PC-9 (cell line): ENCODE measurements at regions not wholly inside any gene's neighbourhood (a gene's known extent, or its start where the extent isn't known, plus 50 kb on each side); places are given as distances from the start of the nearest gene placed in this dataset.

Source experiments
- BruUV-seq: library from RNA; stranded (reverse); fragments of 400-500 nt; replicated peaks from 2 replicates; lab custom pipeline; 2021; lab: Mats Ljungman, UMichigan
- CTCF ChIA-PET: fragments of 300-600 bp; sonication (Branson Sonifier 250); formaldehyde crosslinking; loops from one replicate; lab custom pipeline; 2022; ENCODE audit warnings: antibody characterized with exemption; lab: Charles Lee
- POLR2A ChIA-PET: fragments of 300-600 bp; sonication (Branson Sonifier 250); formaldehyde crosslinking; loops from one replicate; lab custom pipeline; 2022; ENCODE audit warnings: antibody characterized with exemption; ENCODE audit not compliant: unreplicated experiment; lab: Charles Lee
- DNase-seq, 2 experiments: peaks; one replicate each; pipeline versions ENCODE4 v3.0.0 to v3.0.0-alpha.2; 2015 to 2022; ENCODE audit warnings: mixed read lengths in 1 of 2
- H2AFZ ChIP-seq: fragments of 200-600 bp; sonication (generic); 2 replicates; pipeline ENCODE4 v1.8.1; 2017; ENCODE audit warnings: antibody characterized with exemption
- H3F3A ChIP-seq: fragments of 200-600 bp; sonication (generic); 2 replicates; pipeline ENCODE4 v1.8.1; 2017; ENCODE audit warnings: antibody characterized with exemption, mild to moderate bottlenecking, low read depth; ENCODE audit not compliant: insufficient read depth
- H3K27ac ChIP-seq: fragments of 200-600 bp; sonication (generic); 2 replicates; pipeline ENCODE4 v1.6.1; 2016; ENCODE audit warnings: mixed run types
- H3K27me3 ChIP-seq: fragments of 200-600 bp; sonication (generic); 2 replicates; pipeline ENCODE4 v1.6.1; 2016; ENCODE audit warnings: low read depth, mixed run types; ENCODE audit not compliant: insufficient read depth
- H3K36me3 ChIP-seq: fragments of 200-600 bp; sonication (generic); 2 replicates; pipeline ENCODE4 v1.6.1; 2016; ENCODE audit warnings: low read depth, mixed run types
- H3K4me1 ChIP-seq: fragments of 200-600 bp; sonication (generic); replicated peaks from 2 replicates; pipeline ENCODE4 v1.6.1; 2016; ENCODE audit warnings: mixed run types; ENCODE audit not compliant: insufficient read depth
- H3K4me2 ChIP-seq: fragments of 200-600 bp; sonication (generic); 2 replicates; pipeline ENCODE4 v1.6.1; 2017; ENCODE audit warnings: mixed run types
- H3K4me3 ChIP-seq: fragments of 200-600 bp; sonication (generic); 2 replicates; pipeline ENCODE4 v1.6.1; 2016; ENCODE audit warnings: mixed run types
- H3K79me2 ChIP-seq: fragments of 200-600 bp; sonication (generic); 2 replicates; pipeline ENCODE4 v1.6.1; 2017; ENCODE audit warnings: low read depth, mixed run types
- H3K9me2 ChIP-seq: fragments of 200-600 bp; sonication (generic); 2 replicates; pipeline ENCODE4 v1.8.1; 2017; ENCODE audit warnings: mild to moderate bottlenecking; ENCODE audit not compliant: insufficient read depth
- H3K9me3 ChIP-seq: fragments of 200-600 bp; sonication (generic); 2 replicates; pipeline ENCODE4 v1.8.1; 2016; ENCODE audit warnings: low read depth; ENCODE audit not compliant: insufficient read depth
- H4K20me1 ChIP-seq: fragments of 200-600 bp; sonication (generic); 2 replicates; pipeline ENCODE4 v1.8.1; 2017; ENCODE audit not compliant: insufficient read depth
- EZH2 ChIP-seq: fragments of 200-600 bp; sonication (generic); IDR thresholded peaks from 2 replicates; pipeline ENCODE4 v1.8.0; 2017; ENCODE audit warnings: antibody characterized with exemption, low read depth
- intact Hi-C: fragments of 100-400 bp; cut with micrococcal nuclease; formaldehyde crosslinking; loops from one replicate; pipeline ENCODE4 v1.10.0; 2022; ENCODE audit not compliant: unreplicated experiment
- TF ChIP-seq, protein P1 (sequence below): fragments of 200-600 bp; sonication (generic); conservative IDR thresholded peaks from 2 replicates; pipeline ENCODE4 v1.6.1; 2017; ENCODE audit warnings: mixed run types, antibody characterized with exemption, mild to moderate bottlenecking, moderate library complexity

DNA sequence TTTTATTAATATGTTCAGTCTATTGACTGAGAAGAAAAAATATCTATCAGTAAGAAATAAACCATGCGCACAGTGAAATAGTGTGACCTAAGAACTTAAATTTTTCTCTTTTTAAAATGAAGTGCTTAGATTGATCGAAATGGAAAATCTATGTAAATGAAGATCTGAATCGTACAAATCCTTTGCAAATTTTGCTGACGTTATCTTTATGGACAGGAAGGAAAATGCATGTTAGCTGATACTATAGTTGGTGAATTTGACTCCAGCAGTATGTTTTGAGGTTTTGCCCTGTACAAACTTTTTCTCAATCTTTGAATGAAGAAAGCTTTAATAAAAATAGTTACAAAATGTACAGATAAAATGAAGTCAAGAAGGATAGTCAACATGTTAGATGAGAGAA lies 82.9 kb downstream of the NRN1 start:
- no TSS peak for BruUV-seq
- Histone ChIP-seq H3K4me3 (no peak overlapping the region), H3K79me2 (no peaks in the 10 kb centered on the region), H3K9me3 (no peaks in the 10 kb centered on the region), H3F3A (no peaks in the 10 kb centered on the region), H2AFZ (no peak overlapping the region), H4K20me1 (no peaks in the 10 kb centered on the region), H3K9me2 (no peaks in the 10 kb centered on the region), H3K4me2 (no peak overlapping the region), H3K4me1 (no peaks in the 10 kb centered on the region), H3K27me3 (no peaks in the 10 kb centered on the region), H3K36me3 (no peaks in the 10 kb centered on the region), H3K27ac (no peak overlapping the region)
- CTCF ChIA-PET, result no interaction called here
- TF ChIP-seq EZH2, result no peak
- intact Hi-C loops, result no loop called here
- DNase-seq, result no peak
- POLR2A ChIA-PET, result no interaction called here

DNA sequence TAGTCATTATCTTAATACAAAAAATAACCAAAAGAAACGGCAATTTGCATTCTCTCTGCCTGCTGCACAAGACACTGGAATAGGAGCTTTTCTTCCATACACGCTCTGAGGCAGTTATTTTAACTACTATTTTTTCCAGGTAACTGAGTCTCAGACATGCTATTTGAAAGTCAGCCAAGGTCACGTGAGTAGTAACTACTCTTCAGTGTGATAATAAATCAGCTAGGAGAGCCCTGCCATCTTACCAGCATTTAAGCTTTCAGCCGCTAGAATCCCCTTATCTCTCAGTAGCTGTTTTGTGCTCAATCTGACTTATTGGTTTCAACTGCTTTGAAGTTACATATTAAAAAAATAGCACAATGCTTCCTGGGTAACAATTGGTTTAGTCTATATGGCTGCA lies 84.5 kb downstream of the NRN1 start:
- ChIA-PET POLR2A (no interaction called here), CTCF (no interaction called here)
- no peaks in the 10 kb centered on the region for H4K20me1 ChIP-seq
- H3K4me2 ChIP-seq, result no peak overlapping the region
- H3K9me2 ChIP-seq, result no peaks in the 10 kb centered on the region
- no peak overlapping the region for H3K4me3 ChIP-seq
- H3K36me3 ChIP-seq, result no peaks in the 10 kb centered on the region
- no peaks in the 10 kb centered on the region for H3K79me2 ChIP-seq
- no peaks in the 10 kb centered on the region for H3K4me1 ChIP-seq
- intact Hi-C loops, result no loop called here
- H3F3A ChIP-seq, result no peaks in the 10 kb centered on the region
- H3K27ac ChIP-seq, result no peak overlapping the region
- no peak for DNase-seq
- no TSS peak for BruUV-seq
- TF ChIP-seq EZH2, result no peak
- TF ChIP-seq, protein P1, sequence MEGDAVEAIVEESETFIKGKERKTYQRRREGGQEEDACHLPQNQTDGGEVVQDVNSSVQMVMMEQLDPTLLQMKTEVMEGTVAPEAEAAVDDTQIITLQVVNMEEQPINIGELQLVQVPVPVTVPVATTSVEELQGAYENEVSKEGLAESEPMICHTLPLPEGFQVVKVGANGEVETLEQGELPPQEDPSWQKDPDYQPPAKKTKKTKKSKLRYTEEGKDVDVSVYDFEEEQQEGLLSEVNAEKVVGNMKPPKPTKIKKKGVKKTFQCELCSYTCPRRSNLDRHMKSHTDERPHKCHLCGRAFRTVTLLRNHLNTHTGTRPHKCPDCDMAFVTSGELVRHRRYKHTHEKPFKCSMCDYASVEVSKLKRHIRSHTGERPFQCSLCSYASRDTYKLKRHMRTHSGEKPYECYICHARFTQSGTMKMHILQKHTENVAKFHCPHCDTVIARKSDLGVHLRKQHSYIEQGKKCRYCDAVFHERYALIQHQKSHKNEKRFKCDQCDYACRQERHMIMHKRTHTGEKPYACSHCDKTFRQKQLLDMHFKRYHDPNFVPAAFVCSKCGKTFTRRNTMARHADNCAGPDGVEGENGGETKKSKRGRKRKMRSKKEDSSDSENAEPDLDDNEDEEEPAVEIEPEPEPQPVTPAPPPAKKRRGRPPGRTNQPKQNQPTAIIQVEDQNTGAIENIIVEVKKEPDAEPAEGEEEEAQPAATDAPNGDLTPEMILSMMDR, result no peak
- H2AFZ ChIP-seq, result no peak overlapping the region
- no peaks in the 10 kb centered on the region for H3K27me3 ChIP-seq
- no peaks in the 10 kb centered on the region for H3K9me3 ChIP-seq

DNA sequence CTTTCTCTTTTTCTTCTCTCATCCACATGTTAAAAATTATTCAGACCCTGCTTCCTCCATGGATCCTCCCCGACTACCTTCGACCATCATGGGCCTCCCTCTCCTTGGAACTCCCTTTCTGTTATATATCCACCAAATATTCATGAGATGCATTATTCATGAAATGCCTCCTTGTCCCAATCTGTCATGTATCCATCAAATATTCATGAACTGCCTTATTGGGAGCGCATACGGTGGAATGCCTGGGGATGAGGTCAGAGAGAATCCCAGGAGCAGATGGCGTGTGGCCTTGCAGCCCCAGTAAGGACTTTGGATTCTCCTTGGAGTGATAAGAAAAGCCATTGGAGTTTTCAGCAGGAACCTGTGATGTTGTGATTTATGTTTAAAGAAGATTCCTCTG lies 97.0 kb downstream of the NRN1 start:
- no peaks in the 10 kb centered on the region for H3F3A ChIP-seq
- H3K4me2 ChIP-seq, result no peak overlapping the region
- H3K4me1 ChIP-seq, result no peaks in the 10 kb centered on the region
- no peak overlapping the region for H2AFZ ChIP-seq
- no peak for DNase-seq
- POLR2A ChIA-PET, result no interaction called here
- CTCF ChIA-PET, result no interaction called here
- H3K79me2 ChIP-seq, result no peaks in the 10 kb centered on the region
- H3K4me3 ChIP-seq, result no peak overlapping the region
- no peaks in the 10 kb centered on the region for H3K9me2 ChIP-seq
- no peaks in the 10 kb centered on the region for H3K9me3 ChIP-seq
- no peaks in the 10 kb centered on the region for H4K20me1 ChIP-seq
- no peaks in the 10 kb centered on the region for H3K27me3 ChIP-seq
- H3K27ac ChIP-seq, result no peak overlapping the region
- intact Hi-C loops, result no loop called here
- TF ChIP-seq EZH2, result no peak
- TF ChIP-seq, protein P1, result no peak
- BruUV-seq, result no TSS peak
- H3K36me3 ChIP-seq, result no peaks in the 10 kb centered on the region

DNA sequence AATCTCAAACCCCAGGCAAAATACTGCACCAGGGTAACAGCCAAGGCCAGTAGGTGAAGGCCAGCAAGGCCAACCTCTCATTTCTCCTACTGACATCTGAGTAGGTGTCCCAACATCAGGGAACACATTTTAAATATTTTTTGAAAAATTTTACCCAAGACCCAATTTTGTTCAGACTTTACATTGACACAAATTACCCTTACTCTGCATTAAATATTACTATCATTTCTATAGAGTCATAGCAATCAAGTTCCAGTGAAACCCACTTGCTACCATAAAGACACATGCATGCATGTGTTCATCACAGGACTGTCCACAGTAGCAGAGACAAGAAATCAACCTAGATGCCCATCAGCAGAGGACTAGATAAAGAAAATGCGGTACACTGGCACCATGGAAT lies 99.9 kb downstream of the NRN1 start:
- POLR2A ChIA-PET, result no interaction called here

More for the DNA sequence above, 99.9 kb downstream of the NRN1 start:
- Histone ChIP-seq H3K9me2 (no peaks in the 10 kb centered on the region), H3K4me2 (no peak overlapping the region), H2AFZ (no peak overlapping the region), H3K9me3 (no peaks in the 10 kb centered on the region), H3K4me3 (no peak overlapping the region), H3F3A (no peaks in the 10 kb centered on the region), H4K20me1 (no peaks in the 10 kb centered on the region), H3K36me3 (no peaks in the 10 kb centered on the region), H3K27ac (no peak overlapping the region), H3K27me3 (no peaks in the 10 kb centered on the region), H3K4me1 (no peaks in the 10 kb centered on the region), H3K79me2 (no peaks in the 10 kb centered on the region)
- intact Hi-C loops, result no loop called here
- TF ChIP-seq EZH2, result no peak
- TF ChIP-seq, protein P1, result no peak
- no TSS peak for BruUV-seq
- DNase-seq, result no peak
- CTCF ChIA-PET, result no interaction called here
